GM12864 (cell line): ENCODE measurements at regions not wholly inside any gene's neighbourhood (a gene's known extent, or its start where the extent isn't known, plus 50 kb on each side); places are given as distances from the start of the nearest gene placed in this dataset.

Experiments used
- DNase-seq: peaks from one replicate; pipeline ENCODE4 v3.0.0-alpha.2; 2011; ENCODE audit warnings: low read depth
- H3K4me3 ChIP-seq: 2 replicates; pipeline ENCODE4 v1.5.1; 2011; ENCODE audit warnings: mild to moderate bottlenecking, low read depth, low read length, control low read depth
- CTCF ChIP-seq: IDR thresholded peaks from 2 replicates; pipeline ENCODE4 v1.5.1; 2011; ENCODE audit warnings: low read depth, mild to moderate bottlenecking, moderate library complexity, low read length, control low read depth, inconsistent platforms; ENCODE audit errors: missing control alignments

GRCh38 chr14:100988011-100988410 lies 84.5 kb upstream of the RTL1 start:
- TF ChIP-seq CTCF, result no peak
- H3K4me3 ChIP-seq, result no peak overlapping the region
- no peak for DNase-seq

- no peak for TF ChIP-seq CTCF
- DNase-seq, result no peak
- no peak overlapping the region for H3K4me3 ChIP-seq
These were observed 84.9 kb upstream of the RTL1 start for GRCh38 chr14:100988411-100988900.

- no peak overlapping the region for H3K4me3 ChIP-seq
- TF ChIP-seq CTCF, result no peak
- no peak for DNase-seq
These were observed 85.4 kb upstream of the RTL1 start for GRCh38 chr14:100988956-100989355.

- no peak for DNase-seq
- TF ChIP-seq CTCF, result no peak
- no peak overlapping the region for H3K4me3 ChIP-seq
These were observed 86.4 kb upstream of the RTL1 start for GRCh38 chr14:100989924-100990323.

GRCh38 chr14:100994082-100994481 lies 90.6 kb upstream of the RTL1 start:
- no peak overlapping the region for H3K4me3 ChIP-seq
- TF ChIP-seq CTCF, result no peak
- DNase-seq, result no peak

- no peak for DNase-seq
- no peak overlapping the region for H3K4me3 ChIP-seq
- TF ChIP-seq CTCF, result no peak
These were observed 91.3 kb upstream of the RTL1 start for GRCh38 chr14:100994756-100995330.

GRCh38 chr14:101000711-101001250 lies 97.3 kb upstream of the RTL1 start:
- no peak overlapping the region for H3K4me3 ChIP-seq
- TF ChIP-seq CTCF, result no peak
- DNase-seq, result no peak
